H1 (cell line): ENCODE measurements at regions not wholly inside any gene's neighbourhood (a gene's known extent, or its start where the extent isn't known, plus 50 kb on each side); places are given as distances from the start of the nearest gene placed in this dataset.
A peak's percentile ranks its signal among the peaks of the same experiment; 100 is the strongest.

Experiments used
- CTCF ChIA-PET: fragments of 300-600 bp; sonication (Branson Sonifier 250); formaldehyde crosslinking; loops from one replicate; lab custom pipeline; 2021; ENCODE audit not compliant: partially characterized antibody; lab: Charles Lee
- POLR2A ChIA-PET: fragments of 300-600 bp; sonication (Branson Sonifier 250); formaldehyde crosslinking; loops from one replicate; lab custom pipeline; 2021; ENCODE audit warnings: inconsistent platforms; ENCODE audit not compliant: partially characterized antibody; lab: Charles Lee
- DNase-seq, 2 experiments: peaks; one replicate each; pipeline versions ENCODE4 v3.0.0 to v3.0.0-alpha.2; 2010 to 2022; ENCODE audit warnings: low spot score in 2 of 2, low read depth in 1 of 2, mixed read lengths in 1 of 2
- FAIRE-seq: peaks from 2 replicates; lab custom pipeline; 2011; peaks lifted over from hg19 to GRCh38; lab: Jason Lieb, UNC
- H2AFZ ChIP-seq: 2 replicates; pipeline ENCODE4 v1.8.1; 2012; ENCODE audit warnings: low read length, inconsistent platforms
- H2AK5ac ChIP-seq: 2 replicates; pipeline ENCODE4 v1.6.1; 2013; ENCODE audit warnings: low read depth, low read length
- H2BK120ac ChIP-seq: replicated peaks from 2 replicates; pipeline ENCODE3; 2013; ENCODE audit warnings: low read depth, low read length, inconsistent platforms
- H2BK12ac ChIP-seq: 2 replicates; pipeline ENCODE4 v1.6.1; 2013; ENCODE audit warnings: low read depth, low read length
- H2BK15ac ChIP-seq: 2 replicates; pipeline ENCODE4 v1.6.1; 2013; ENCODE audit warnings: low read length
- H2BK20ac ChIP-seq: 2 replicates; pipeline ENCODE4 v1.6.1; 2013; ENCODE audit warnings: low read length
- H2BK5ac ChIP-seq: 2 replicates; pipeline ENCODE4 v1.6.1; 2013; ENCODE audit warnings: low read depth, low read length
- H3K14ac ChIP-seq: 2 replicates; pipeline ENCODE4 v1.6.1; 2013; ENCODE audit warnings: inconsistent platforms; ENCODE audit not compliant: insufficient read length
- H3K18ac ChIP-seq: 2 replicates; pipeline ENCODE4 v1.6.1; 2013; ENCODE audit warnings: low read length; ENCODE audit errors: extremely low read depth
- H3K23ac ChIP-seq: 2 replicates; pipeline ENCODE4 v1.6.1; 2013; ENCODE audit warnings: inconsistent platforms; ENCODE audit not compliant: insufficient read length
- H3K23me2 ChIP-seq: 2 replicates; pipeline ENCODE4 v1.6.1; 2013; ENCODE audit warnings: low read depth, low read length
- H3K27ac ChIP-seq: 2 replicates; pipeline ENCODE4 v1.6.1; 2011; ENCODE audit warnings: low read depth, low read length, inconsistent platforms
- H3K27me3 ChIP-seq, 4 experiments: replicated peaks in 1 of 4; 1 replicate in 1 of 4; 2 replicates in 3 of 4; pipeline versions ENCODE4 v1.6.1 to v1.8.1; 2011 to 2013; ENCODE audit warnings: low read length in 3 of 4, mild to moderate bottlenecking in 3 of 4, inconsistent platforms in 2 of 4, mixed read lengths in 2 of 4, moderate library complexity in 1 of 4; ENCODE audit not compliant: control insufficient read depth in 3 of 4, insufficient read depth in 3 of 4; ENCODE audit errors: extremely low read depth in 1 of 4
- H3K36me3 ChIP-seq, 4 experiments: 2 replicates each; pipeline versions ENCODE4 v1.6.1 to v1.8.1; 2011 to 2013; ENCODE audit warnings: mild to moderate bottlenecking in 4 of 4, low read length in 3 of 4, moderate library complexity in 2 of 4, control low read depth in 1 of 4, inconsistent platforms in 1 of 4; ENCODE audit not compliant: insufficient read depth in 4 of 4, control insufficient read depth in 2 of 4
- H3K4ac ChIP-seq: replicated peaks from 2 replicates; pipeline ENCODE3; 2013; ENCODE audit warnings: low read length, low read depth, mixed read lengths, inconsistent platforms; ENCODE audit not compliant: insufficient read length
- H3K4me1 ChIP-seq, 4 experiments: replicated peaks in 1 of 4; 1 replicate in 1 of 4; 2 replicates in 3 of 4; pipeline versions ENCODE4 v1.6.1 to v1.8.1; 2011 to 2013; ENCODE audit warnings: low read length in 3 of 4, inconsistent platforms in 2 of 4, mixed read lengths in 1 of 4; ENCODE audit not compliant: insufficient read depth in 4 of 4, control insufficient read depth in 3 of 4
- H3K4me2 ChIP-seq, 2 experiments: 2 replicates each; pipeline versions ENCODE4 v1.6.1 to v1.8.1; 2011 to 2013; ENCODE audit warnings: low read depth in 2 of 2, low read length in 2 of 2, control low read depth in 1 of 2, inconsistent platforms in 1 of 2, mild to moderate bottlenecking in 1 of 2; ENCODE audit not compliant: insufficient read depth in 1 of 2
- H3K4me3 ChIP-seq, 4 experiments: fragments of 200-600, 300-600 bp in 1 of 4; sonication (generic), shearing (Covaris generic), sonication (Bioruptor Twin) in 1 of 4; 2 replicates each; pipeline versions ENCODE4 v1.5.1 to v1.8.1; 2011 to 2016; ENCODE audit warnings: low read length in 4 of 4, low read depth in 3 of 4, control low read depth in 2 of 4, inconsistent platforms in 2 of 4, mild to moderate bottlenecking in 2 of 4, mixed read lengths in 1 of 4, moderate library complexity in 1 of 4; ENCODE audit not compliant: insufficient read depth in 2 of 4; ENCODE audit errors: extremely low read depth in 1 of 4
- H3K56ac ChIP-seq: replicated peaks from 2 replicates; pipeline ENCODE3; 2013; ENCODE audit warnings: low read depth, mild to moderate bottlenecking, mixed read lengths, low read length, inconsistent platforms; ENCODE audit not compliant: insufficient read length
- H3K79me1 ChIP-seq: 2 replicates; pipeline ENCODE4 v1.6.1; 2013; ENCODE audit warnings: low read depth, low read length, control low read depth
- H3K79me2 ChIP-seq, 2 experiments: 2 replicates each; pipeline versions ENCODE4 v1.6.1 to v1.8.1; 2012 to 2013; ENCODE audit warnings: low read length in 2 of 2, mild to moderate bottlenecking in 2 of 2, inconsistent platforms in 1 of 2; ENCODE audit not compliant: insufficient read depth in 2 of 2, control insufficient read depth in 1 of 2
- H3K9ac ChIP-seq, 4 experiments: replicated peaks in 1 of 4; 1 replicate in 1 of 4; 2 replicates in 3 of 4; pipeline versions ENCODE4 v1.6.1 to v1.8.1; 2011 to 2013; ENCODE audit warnings: low read depth in 3 of 4, low read length in 3 of 4, control low read depth in 2 of 4, mild to moderate bottlenecking in 2 of 4, moderate library complexity in 2 of 4, inconsistent platforms in 1 of 4; ENCODE audit errors: extremely low read depth in 1 of 4
- H3K9me3 ChIP-seq, 2 experiments: 2 replicates each; pipeline versions ENCODE4 v1.6.1 to v1.8.1; 2012 to 2013; ENCODE audit warnings: mild to moderate bottlenecking in 2 of 2, moderate library complexity in 2 of 2, control low read depth in 1 of 2, inconsistent platforms in 1 of 2, low read depth in 1 of 2, low read length in 1 of 2, mixed read lengths in 1 of 2; ENCODE audit not compliant: insufficient read depth in 2 of 2
- H4K20me1 ChIP-seq, 2 experiments: replicated peaks in 1 of 2; 2 replicates each; pipeline versions ENCODE3 to v1.8.1; 2011 to 2013; ENCODE audit warnings: inconsistent platforms in 2 of 2, low read length in 2 of 2, mild to moderate bottlenecking in 1 of 2; ENCODE audit not compliant: insufficient read depth in 2 of 2, control insufficient read depth in 1 of 2
- H4K5ac ChIP-seq: 2 replicates; pipeline ENCODE4 v1.6.1; 2013; ENCODE audit warnings: low read length, low read depth, mixed read lengths, inconsistent platforms; ENCODE audit not compliant: insufficient read length
- H4K8ac ChIP-seq: 2 replicates; pipeline ENCODE4 v1.8.0; 2013; ENCODE audit warnings: mild to moderate bottlenecking, moderate library complexity, low read length, inconsistent platforms; ENCODE audit not compliant: insufficient read depth; ENCODE audit errors: extremely low read depth
- H4K91ac ChIP-seq: replicated peaks from 2 replicates; pipeline ENCODE3; 2013; ENCODE audit warnings: low read length, mixed read lengths, inconsistent platforms; ENCODE audit not compliant: insufficient read length
- BRCA1 ChIP-seq: IDR thresholded peaks from 2 replicates; pipeline ENCODE4 v1.6.1; 2012; ENCODE audit warnings: low read depth, low read length, improper control_type of control experiment
- HDAC2 ChIP-seq, 2 experiments: fragments of 300-600 bp in 1 of 2; sonication (generic) in 1 of 2; IDR thresholded peaks; 2 replicates each; pipeline ENCODE4 v1.6.1; 2011 to 2012; ENCODE audit warnings: low read depth in 2 of 2, low read length in 2 of 2, mild to moderate bottlenecking in 2 of 2, moderate library complexity in 2 of 2, borderline replicate concordance in 1 of 2, inconsistent platforms in 1 of 2
- HDAC6 ChIP-seq: IDR thresholded peaks from one replicate; pipeline ENCODE4 v1.7.1; 2012; ENCODE audit warnings: low read depth, mild to moderate bottlenecking, inconsistent platforms, low read length, moderate library complexity
- KDM1A ChIP-seq: fragments of 200-600, 300-600 bp; sonication (generic); IDR thresholded peaks from 2 replicates; pipeline ENCODE4 v1.7.1; 2016; ENCODE audit warnings: mild to moderate bottlenecking, low read length, borderline replicate concordance
- KDM4A ChIP-seq: IDR thresholded peaks from one replicate; pipeline ENCODE4 v1.7.1; 2012; ENCODE audit warnings: low read depth, mild to moderate bottlenecking, moderate library complexity, low read length, inconsistent platforms; ENCODE audit not compliant: severe bottlenecking
- RAD21 ChIP-seq, 2 experiments: IDR thresholded peaks in 1 of 2; conservative IDR thresholded peaks in 1 of 2; 2 replicates each; pipeline ENCODE4 v1.6.1; 2011; ENCODE audit warnings: low read depth in 2 of 2, low read length in 2 of 2, improper control_type of control experiment in 1 of 2, inconsistent platforms in 1 of 2, mild to moderate bottlenecking in 1 of 2, moderate library complexity in 1 of 2
- RFX5 ChIP-seq: IDR thresholded peaks from 2 replicates; pipeline ENCODE4 v1.6.1; 2011; ENCODE audit warnings: low read depth, low read length, improper control_type of control experiment, borderline replicate concordance
- SIX5 ChIP-seq: IDR thresholded peaks from 2 replicates; pipeline ENCODE4 v1.6.1; 2011; ENCODE audit warnings: mild to moderate bottlenecking, low read depth, low read length
- WGBS, 2 experiments: shearing (Covaris generic) in 1 of 2; methylation state at CpG; one replicate each; pipeline versions ENCODE4 v1.1.6 to v1.1.7; 2013 to 2015; ENCODE audit warnings: low lambda C conversion rate in 2 of 2, mixed read lengths in 2 of 2, inconsistent platforms in 1 of 2, low coverage in 1 of 2, missing lambda C conversion rate in 1 of 2; ENCODE audit not compliant: insufficient replicate concordance in 2 of 2, insufficient coverage in 1 of 2, insufficient read length in 1 of 2; ENCODE audit errors: extremely low coverage in 1 of 2, missing lambda C conversion rate in 1 of 2; 5-methylcytosine and 5-hydroxymethylcytosine counted together
- TF ChIP-seq, protein P1 (sequence below): IDR thresholded peaks from 2 replicates; pipeline ENCODE4 v1.6.1; 2012; ENCODE audit warnings: inconsistent platforms
- TF ChIP-seq, protein P2 (sequence below), 3 experiments: IDR thresholded peaks; 1 replicate in 2 of 3; 2 replicates in 1 of 3; pipeline versions ENCODE4 v1.5.1 to v1.6.1; 2011; ENCODE audit warnings: low read length in 3 of 3, mild to moderate bottlenecking in 3 of 3, inconsistent platforms in 2 of 3, low read depth in 1 of 3, moderate library complexity in 1 of 3; ENCODE audit not compliant: insufficient read depth in 1 of 3; ENCODE audit errors: control extremely low read depth in 1 of 3

DNA sequence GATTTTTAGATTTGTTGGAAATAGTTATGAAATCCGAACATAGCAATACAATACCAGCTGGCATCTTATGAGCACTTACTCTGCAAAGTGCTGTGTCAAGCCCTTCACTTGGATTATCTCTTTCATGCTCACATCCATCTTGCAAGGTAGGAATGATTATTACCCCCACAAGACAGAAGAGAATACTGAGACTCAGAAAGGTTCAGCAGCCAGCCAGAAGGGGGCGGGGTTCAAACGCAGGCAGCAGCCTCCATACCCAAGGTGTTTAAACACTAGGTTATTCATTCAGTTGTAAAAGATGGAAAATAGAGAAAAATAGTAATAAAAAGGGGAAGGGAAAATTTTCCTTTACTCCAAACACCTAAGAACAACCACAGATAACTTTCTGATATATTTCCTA is 158.5 kb downstream of the CCDC34 start:
- ChIA-PET CTCF (interaction anchor here (1.1 to 12.3 kb wide), 7 partner anchors 8 to 295 kb away, joined by 3 to 82 read pairs (median 4); no protein-coding TSS in a partner anchor), POLR2A (no interaction called here)
- H2BK20ac ChIP-seq: no peak overlapping the region
- no peaks in the 10 kb centered on the region for H3K79me2 ChIP-seq
- peaks cover 0 to 8% (median 5%) of the 10 kb centered on the region in 4 experiments; a peak in 3 of 7 replicates for H3K4me1 ChIP-seq
- no peaks in the 10 kb centered on the region; the same call in 1 of the 2 replicates for H3K23me2 ChIP-seq
- WGBS, 2 experiments: 31% methylated on average over 3 of the region's 3 CpGs; no CpG with 5 or more reads in 1 of the 2 experiments
- no peaks in the 10 kb centered on the region for H3K27me3 ChIP-seq
- H4K91ac ChIP-seq: no peak overlapping the region
- no peaks in the 10 kb centered on the region for H3K9me3 ChIP-seq
- peak in 1 of 2 experiments; percentile 63 for DNase-seq
- H4K20me1 ChIP-seq: no peaks in the 10 kb centered on the region
- H3K4me3 ChIP-seq: no peak overlapping the region
- H3K56ac ChIP-seq: no peak overlapping the region
- H2AK5ac ChIP-seq: no peak overlapping the region
- no peak for TF ChIP-seq HDAC6
- TF ChIP-seq, protein P1, sequence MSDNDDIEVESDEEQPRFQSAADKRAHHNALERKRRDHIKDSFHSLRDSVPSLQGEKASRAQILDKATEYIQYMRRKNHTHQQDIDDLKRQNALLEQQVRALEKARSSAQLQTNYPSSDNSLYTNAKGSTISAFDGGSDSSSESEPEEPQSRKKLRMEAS: no peak
- TF ChIP-seq BRCA1: no peak
- peak; percentile 65 to 67 for TF ChIP-seq RAD21 (IDR thresholded peaks at IDR 0.05 in 1 of 2, conservative IDR thresholded peaks at IDR 0.05 in 1 of 2; ENCODE audit: low read depth in 2 of 2, low read length in 2 of 2)
- TF ChIP-seq, protein P2, sequence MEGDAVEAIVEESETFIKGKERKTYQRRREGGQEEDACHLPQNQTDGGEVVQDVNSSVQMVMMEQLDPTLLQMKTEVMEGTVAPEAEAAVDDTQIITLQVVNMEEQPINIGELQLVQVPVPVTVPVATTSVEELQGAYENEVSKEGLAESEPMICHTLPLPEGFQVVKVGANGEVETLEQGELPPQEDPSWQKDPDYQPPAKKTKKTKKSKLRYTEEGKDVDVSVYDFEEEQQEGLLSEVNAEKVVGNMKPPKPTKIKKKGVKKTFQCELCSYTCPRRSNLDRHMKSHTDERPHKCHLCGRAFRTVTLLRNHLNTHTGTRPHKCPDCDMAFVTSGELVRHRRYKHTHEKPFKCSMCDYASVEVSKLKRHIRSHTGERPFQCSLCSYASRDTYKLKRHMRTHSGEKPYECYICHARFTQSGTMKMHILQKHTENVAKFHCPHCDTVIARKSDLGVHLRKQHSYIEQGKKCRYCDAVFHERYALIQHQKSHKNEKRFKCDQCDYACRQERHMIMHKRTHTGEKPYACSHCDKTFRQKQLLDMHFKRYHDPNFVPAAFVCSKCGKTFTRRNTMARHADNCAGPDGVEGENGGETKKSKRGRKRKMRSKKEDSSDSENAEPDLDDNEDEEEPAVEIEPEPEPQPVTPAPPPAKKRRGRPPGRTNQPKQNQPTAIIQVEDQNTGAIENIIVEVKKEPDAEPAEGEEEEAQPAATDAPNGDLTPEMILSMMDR (IDR thresholded peaks at IDR 0.05; ENCODE audit: control extremely low read depth in 1 of 3, insufficient read depth in 1 of 3, low read depth in 1 of 3, low read length in 3 of 3): peak; percentile 63 to 67 (median 66)
- no peak for TF ChIP-seq RFX5
- TF ChIP-seq KDM1A: peak; percentile 85
- TF ChIP-seq KDM4A: no peak
- TF ChIP-seq SIX5: no peak
- no peak; a peak in 1 of 4 replicates for TF ChIP-seq HDAC2 (IDR thresholded peaks at IDR 0.05; ENCODE audit: borderline replicate concordance in 1 of 2, low read depth in 2 of 2, low read length in 2 of 2)
- H2BK12ac ChIP-seq: no peak overlapping the region
- H3K4me2 ChIP-seq: no peak overlapping the region
- no peak overlapping the region for H2BK15ac ChIP-seq
- no peak overlapping the region for H3K27ac ChIP-seq
- H3K36me3 ChIP-seq: peaks cover 0 to 6% (median 0%) of the 10 kb centered on the region in 4 experiments; a peak in 1 of 8 replicates
- H4K5ac ChIP-seq: no peak overlapping the region
- no peak overlapping the region for H2AFZ ChIP-seq
- no peaks in the 10 kb centered on the region for H3K79me1 ChIP-seq
- no peak for FAIRE-seq
- no peak overlapping the region for H3K18ac ChIP-seq
- no peak overlapping the region for H3K9ac ChIP-seq
- no peak overlapping the region for H4K8ac ChIP-seq
- no peak overlapping the region for H3K14ac ChIP-seq
- no peak overlapping the region for H3K4ac ChIP-seq
- no peak overlapping the region for H2BK120ac ChIP-seq
- no peak overlapping the region for H3K23ac ChIP-seq
- no peak overlapping the region for H2BK5ac ChIP-seq
